Endothelial cell of umbilical vein (primary cell): ENCODE measurements at regions not wholly inside any gene's neighbourhood (a gene's known extent, or its start where the extent isn't known, plus 50 kb on each side); places are given as distances from the start of the nearest gene placed in this dataset.

Experiments used
- POLR2A ChIP-seq: IDR thresholded peaks from 2 replicates; pipeline ENCODE4 v1.6.1; 2012; ENCODE audit warnings: low read depth, mild to moderate bottlenecking, control low read depth, low read length
- POLR2AphosphoS5 ChIP-seq: IDR thresholded peaks from 2 replicates; pipeline ENCODE4 v1.6.1; 2012; ENCODE audit warnings: low read depth, mild to moderate bottlenecking, control low read depth, low read length, moderate library complexity; ENCODE audit not compliant: insufficient read depth

GRCh38 chr20:60261333-60261732 lies 303.1 kb downstream of the CDH26 start:
- TF ChIP-seq POLR2AphosphoS5 (no peak), POLR2A (no peak)
